ENCODE measurements at regions not wholly inside any gene's neighbourhood (a gene's known extent, or its start where the extent isn't known, plus 50 kb on each side); places are given as distances from the start of the nearest gene placed in this dataset.

DNA sequence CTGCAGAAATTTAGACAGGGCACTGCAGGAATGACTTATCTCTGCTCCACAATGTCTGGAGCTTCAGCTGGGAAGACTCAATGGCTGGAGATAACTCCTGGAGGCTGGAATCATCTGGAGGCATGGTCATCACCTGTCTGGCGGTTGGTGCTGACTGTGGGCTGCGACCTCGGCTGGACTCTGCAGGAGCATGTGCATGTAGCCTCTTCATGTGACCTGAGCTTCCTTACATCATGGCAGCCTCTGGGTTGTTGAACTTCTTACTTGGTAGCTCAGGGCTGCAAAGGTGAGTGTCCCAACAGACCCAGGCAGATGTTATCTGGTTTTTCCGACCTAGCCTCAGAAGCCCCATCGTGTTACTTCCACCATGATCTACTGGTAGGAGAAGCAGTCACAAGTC, 188.2 kb upstream of the RPL38 start:
- Histone ChIP-seq H3K27me3 (ENCODE audit: low read depth, low read length) (peaks cover 35% of the 10 kb centered on the region), H3K9ac (ENCODE audit: low read length) (no peak overlapping the region), H3K36me3 (replicated peaks; ENCODE audit: low read depth, low read length) (no peaks in the 10 kb centered on the region), H3K79me2 (ENCODE audit: low read length) (no peaks in the 10 kb centered on the region), H3K9me3 (ENCODE audit: insufficient read depth, low read length) (no peaks in the 10 kb centered on the region), H3K4me2 (ENCODE audit: low read length) (no peak overlapping the region), H4K20me1 (ENCODE audit: insufficient read depth, low read length) (no peaks in the 10 kb centered on the region), H3K4me1 (ENCODE audit: low read length) (no peaks in the 10 kb centered on the region), H3K4me3 (ENCODE audit: low read length) (no peak overlapping the region), H3K27ac (ENCODE audit: low read length) (no peak overlapping the region), H2AFZ (ENCODE audit: low read depth, low read length) (no peak overlapping the region)
- TF ChIP-seq EZH2phosphoT487 (IDR thresholded peaks at IDR 0.05; ENCODE audit: low read depth), result no peak
- TF ChIP-seq, protein P1, sequence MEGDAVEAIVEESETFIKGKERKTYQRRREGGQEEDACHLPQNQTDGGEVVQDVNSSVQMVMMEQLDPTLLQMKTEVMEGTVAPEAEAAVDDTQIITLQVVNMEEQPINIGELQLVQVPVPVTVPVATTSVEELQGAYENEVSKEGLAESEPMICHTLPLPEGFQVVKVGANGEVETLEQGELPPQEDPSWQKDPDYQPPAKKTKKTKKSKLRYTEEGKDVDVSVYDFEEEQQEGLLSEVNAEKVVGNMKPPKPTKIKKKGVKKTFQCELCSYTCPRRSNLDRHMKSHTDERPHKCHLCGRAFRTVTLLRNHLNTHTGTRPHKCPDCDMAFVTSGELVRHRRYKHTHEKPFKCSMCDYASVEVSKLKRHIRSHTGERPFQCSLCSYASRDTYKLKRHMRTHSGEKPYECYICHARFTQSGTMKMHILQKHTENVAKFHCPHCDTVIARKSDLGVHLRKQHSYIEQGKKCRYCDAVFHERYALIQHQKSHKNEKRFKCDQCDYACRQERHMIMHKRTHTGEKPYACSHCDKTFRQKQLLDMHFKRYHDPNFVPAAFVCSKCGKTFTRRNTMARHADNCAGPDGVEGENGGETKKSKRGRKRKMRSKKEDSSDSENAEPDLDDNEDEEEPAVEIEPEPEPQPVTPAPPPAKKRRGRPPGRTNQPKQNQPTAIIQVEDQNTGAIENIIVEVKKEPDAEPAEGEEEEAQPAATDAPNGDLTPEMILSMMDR (IDR thresholded peaks at IDR 0.05; ENCODE audit: low read depth, low read length), result no peak

DNA sequence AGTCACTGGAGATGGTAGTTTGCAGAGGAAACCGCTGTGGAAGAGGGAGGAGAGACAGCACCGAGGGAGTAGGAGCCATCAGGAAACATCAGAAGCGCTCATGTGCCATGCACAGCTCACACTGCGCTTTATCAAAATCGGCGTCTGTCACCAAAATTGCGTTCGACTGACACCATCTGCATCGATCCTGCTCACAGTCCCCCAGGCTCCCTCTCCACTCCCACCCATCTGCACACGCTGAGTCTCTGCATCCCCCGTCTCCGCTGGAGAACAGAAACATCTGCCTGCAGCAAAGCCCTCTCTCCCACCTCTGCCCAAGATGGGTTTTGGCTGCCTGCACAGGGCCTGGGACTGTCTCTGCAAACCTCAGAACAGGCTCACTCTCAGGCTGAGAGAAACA, 187.5 kb upstream of the RPL38 start:
- H3K27ac ChIP-seq (ENCODE audit: low read length), result no peak overlapping the region
- no peaks in the 10 kb centered on the region for H4K20me1 ChIP-seq (ENCODE audit: insufficient read depth, low read length)
- no peaks in the 10 kb centered on the region for H3K4me1 ChIP-seq (ENCODE audit: low read length)
- no peak overlapping the region for H2AFZ ChIP-seq (ENCODE audit: low read depth, low read length)
- H3K4me3 ChIP-seq (ENCODE audit: low read length), result no peak overlapping the region
- H3K9me3 ChIP-seq (ENCODE audit: insufficient read depth, low read length), result no peaks in the 10 kb centered on the region
- TF ChIP-seq, protein P1 (IDR thresholded peaks at IDR 0.05; ENCODE audit: low read depth, low read length), result no peak
- TF ChIP-seq EZH2phosphoT487 (IDR thresholded peaks at IDR 0.05; ENCODE audit: low read depth), result no peak
- no peak overlapping the region for H3K4me2 ChIP-seq (ENCODE audit: low read length)
- H3K79me2 ChIP-seq (ENCODE audit: low read length), result no peaks in the 10 kb centered on the region
- H3K9ac ChIP-seq (ENCODE audit: low read length), result no peak overlapping the region
- peaks cover 41% of the 10 kb centered on the region for H3K27me3 ChIP-seq (ENCODE audit: low read depth, low read length)
- H3K36me3 ChIP-seq (replicated peaks; ENCODE audit: low read depth, low read length), result no peaks in the 10 kb centered on the region

DNA sequence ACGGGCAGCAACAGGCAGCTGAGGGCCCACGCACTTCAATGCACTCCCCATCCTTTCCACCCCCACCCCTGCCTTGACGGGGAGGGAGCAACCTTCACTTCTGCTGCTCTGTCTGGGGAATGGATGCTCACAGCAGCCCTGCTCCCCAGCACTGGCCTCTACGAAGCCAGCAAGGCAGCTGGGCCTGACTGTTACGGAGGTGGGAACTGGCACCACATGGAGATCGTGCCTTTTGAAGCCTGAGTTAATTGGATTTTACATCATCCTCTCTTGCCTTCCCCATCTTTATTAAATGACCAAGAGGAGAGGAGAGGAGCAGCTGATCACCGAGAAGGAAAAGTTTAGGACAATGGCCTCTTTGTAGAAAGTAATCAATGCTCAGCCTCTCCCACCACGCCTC, 187.0 kb upstream of the RPL38 start:
- no peaks in the 10 kb centered on the region for H3K9me3 ChIP-seq (ENCODE audit: insufficient read depth, low read length)
- H3K27ac ChIP-seq (ENCODE audit: low read length), result no peak overlapping the region
- no peak overlapping the region for H3K4me3 ChIP-seq (ENCODE audit: low read length)
- no peak overlapping the region for H3K4me2 ChIP-seq (ENCODE audit: low read length)
- no peaks in the 10 kb centered on the region for H4K20me1 ChIP-seq (ENCODE audit: insufficient read depth, low read length)
- peaks cover 41% of the 10 kb centered on the region for H3K27me3 ChIP-seq (ENCODE audit: low read depth, low read length)
- no peak overlapping the region for H3K9ac ChIP-seq (ENCODE audit: low read length)
- no peaks in the 10 kb centered on the region for H3K79me2 ChIP-seq (ENCODE audit: low read length)
- H2AFZ ChIP-seq (ENCODE audit: low read depth, low read length), result no peak overlapping the region
- no peaks in the 10 kb centered on the region for H3K36me3 ChIP-seq (replicated peaks; ENCODE audit: low read depth, low read length)
- H3K4me1 ChIP-seq (ENCODE audit: low read length), result no peaks in the 10 kb centered on the region
- TF ChIP-seq EZH2phosphoT487 (IDR thresholded peaks at IDR 0.05; ENCODE audit: low read depth), result no peak
- TF ChIP-seq, protein P1 (IDR thresholded peaks at IDR 0.05; ENCODE audit: low read depth, low read length), result no peak

DNA sequence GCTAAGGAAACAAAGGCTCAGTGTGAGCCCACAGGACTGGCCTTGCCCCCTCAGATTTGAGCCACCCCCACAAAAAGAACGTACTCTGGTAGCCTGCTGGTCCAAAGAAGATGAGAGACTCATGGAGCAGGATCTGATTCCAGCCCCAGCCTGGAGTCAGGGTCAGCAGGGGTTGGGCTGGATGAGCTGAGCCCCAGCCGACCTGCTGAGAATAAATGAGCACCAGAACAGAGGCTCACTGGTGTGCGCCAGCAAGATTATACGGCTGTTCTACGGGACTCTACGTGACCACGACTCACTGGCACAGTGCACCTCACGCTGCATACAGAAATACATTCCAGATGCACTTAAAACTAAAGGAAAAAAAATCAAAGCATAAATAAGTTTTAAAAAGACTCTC, 186.0 kb upstream of the RPL38 start:
- Histone ChIP-seq H4K20me1 (ENCODE audit: insufficient read depth, low read length) (no peaks in the 10 kb centered on the region), H3K4me3 (ENCODE audit: low read length) (no peak overlapping the region), H3K4me1 (ENCODE audit: low read length) (no peaks in the 10 kb centered on the region), H3K79me2 (ENCODE audit: low read length) (no peaks in the 10 kb centered on the region), H3K4me2 (ENCODE audit: low read length) (no peak overlapping the region), H3K9ac (ENCODE audit: low read length) (no peak overlapping the region), H2AFZ (ENCODE audit: low read depth, low read length) (no peak overlapping the region), H3K27me3 (ENCODE audit: low read depth, low read length) (peaks cover 37% of the 10 kb centered on the region), H3K27ac (ENCODE audit: low read length) (no peak overlapping the region), H3K9me3 (ENCODE audit: insufficient read depth, low read length) (no peaks in the 10 kb centered on the region), H3K36me3 (replicated peaks; ENCODE audit: low read depth, low read length) (no peaks in the 10 kb centered on the region)
- TF ChIP-seq EZH2phosphoT487 (IDR thresholded peaks at IDR 0.05; ENCODE audit: low read depth), result no peak
- TF ChIP-seq, protein P1 (IDR thresholded peaks at IDR 0.05; ENCODE audit: low read depth, low read length), result no peak

All from OCI-LY3 (cell line).